Superior temporal gyrus (tissue), 1 donor: ENCODE measurements at regions not wholly inside any gene's neighbourhood (a gene's known extent, or its start where the extent isn't known, plus 50 kb on each side); places are given as distances from the start of the nearest gene placed in this dataset.

ENCODE experiments used
- DNase-seq: peaks from one replicate; pipeline ENCODE4 v3.0.0-alpha.2; 2016; ENCODE audit errors: extremely low spot score

GRCh38 chr2:126774761-126775160, 118.8 kb downstream of the GYPC start:
- no peak for DNase-seq

- no peak for DNase-seq
Measured at GRCh38 chr2:126775300-126775985, 119.5 kb downstream of the GYPC start.

GRCh38 chr2:126776255-126776654, 120.3 kb downstream of the GYPC start:
- no peak for DNase-seq

GRCh38 chr2:126776692-126777619, 121.0 kb downstream of the GYPC start:
- DNase-seq, result peak; percentile 84

- DNase-seq, result no peak
Measured at GRCh38 chr2:126777620-126777978, 121.1 kb upstream of the TEX51 start.

- no peak for DNase-seq
Measured at GRCh38 chr2:126778561-126779501, 119.9 kb upstream of the TEX51 start.

- no peak for DNase-seq
Measured at GRCh38 chr2:126781206-126781605, 117.5 kb upstream of the TEX51 start.

- DNase-seq, result no peak
Measured at GRCh38 chr2:126781806-126782205, 116.9 kb upstream of the TEX51 start.

- DNase-seq, result no peak
Measured at GRCh38 chr2:126782648-126783047, 116.0 kb upstream of the TEX51 start.

GRCh38 chr2:126783341-126783740, 115.3 kb upstream of the TEX51 start:
- DNase-seq, result no peak

- DNase-seq, result no peak
Measured at GRCh38 chr2:126784045-126784444, 114.6 kb upstream of the TEX51 start.

GRCh38 chr2:126784621-126785020, 114.1 kb upstream of the TEX51 start:
- DNase-seq, result peak; percentile 59

GRCh38 chr2:126785236-126785635, 113.5 kb upstream of the TEX51 start:
- DNase-seq, result no peak

- DNase-seq, result no peak
Measured at GRCh38 chr2:126785862-126786261, 112.8 kb upstream of the TEX51 start.

- no peak for DNase-seq
Measured at GRCh38 chr2:126786765-126787164, 111.9 kb upstream of the TEX51 start.

GRCh38 chr2:126787289-126787688, 111.4 kb upstream of the TEX51 start:
- DNase-seq, result no peak

- no peak for DNase-seq
Measured at GRCh38 chr2:126788113-126788512, 110.6 kb upstream of the TEX51 start.

GRCh38 chr2:126788652-126789051, 110.0 kb upstream of the TEX51 start:
- no peak for DNase-seq

GRCh38 chr2:126790987-126791780, 107.5 kb upstream of the TEX51 start:
- DNase-seq, result no peak

- DNase-seq, result no peak
Measured at GRCh38 chr2:126792186-126792585, 106.5 kb upstream of the TEX51 start.

GRCh38 chr2:126792993-126793392, 105.7 kb upstream of the TEX51 start:
- no peak for DNase-seq
